AML-193 (cell line): ENCODE measurements at regions not wholly inside any gene's neighbourhood (a gene's known extent, or its start where the extent isn't known, plus 50 kb on each side); places are given as distances from the start of the nearest gene placed in this dataset.
"Not testable (repeated sequence)": the region's sequence is repeated elsewhere in the genome, so short reads cannot be mapped to it uniquely, and the experiment has no call there.

Experiments used
- DNase-seq, 2 experiments: peaks; one replicate each; lab custom pipeline; 2025; lab: John Stamatoyannopoulos, UW

- DNase-seq: no peak
Observed at GRCh38 chr15:92763459-92763858, 107.9 kb upstream of the FAM174B start.

DNA sequence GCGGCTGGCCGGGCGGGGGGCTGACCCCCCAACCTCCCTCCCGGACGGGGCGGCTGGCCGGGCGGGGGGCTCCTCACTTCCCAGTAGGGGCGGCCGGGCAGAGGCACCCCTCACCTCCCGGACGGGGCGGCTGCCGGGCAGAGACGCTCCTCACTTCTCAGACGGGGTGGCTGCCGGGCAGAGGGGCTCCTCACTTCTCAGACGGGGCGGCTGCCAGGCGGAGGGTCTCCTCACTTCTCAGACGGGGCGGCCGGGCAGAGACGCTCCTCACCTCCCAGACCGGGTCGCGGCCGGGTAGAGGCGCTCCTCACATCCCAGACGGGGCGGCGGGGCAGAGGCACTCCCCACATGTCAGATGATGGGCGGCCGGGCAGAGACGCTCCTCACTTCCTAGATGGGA is 112.6 kb upstream of the FAM174B start:
- not testable (repeated sequence) for DNase-seq

DNA sequence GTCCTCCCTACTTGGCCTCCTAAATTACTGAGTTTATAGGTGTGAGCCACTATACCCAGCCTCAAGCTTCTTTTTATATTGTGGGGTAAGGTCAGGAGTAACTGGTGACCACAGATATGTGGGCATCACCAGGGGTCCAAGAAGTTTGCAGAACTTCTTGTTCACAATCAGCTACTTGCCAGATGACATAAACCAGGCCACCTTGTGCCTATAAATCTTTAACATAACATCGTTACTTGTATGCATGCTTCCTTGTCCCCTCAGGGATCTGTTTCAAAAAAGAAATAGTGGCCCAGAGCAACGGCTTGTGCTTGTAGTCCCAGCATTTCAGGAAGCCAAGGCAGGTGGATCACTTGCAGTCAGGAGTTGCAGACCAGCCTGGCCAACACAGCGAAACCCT is 115.1 kb upstream of the FAM174B start:
- DNase-seq: no peak

DNA sequence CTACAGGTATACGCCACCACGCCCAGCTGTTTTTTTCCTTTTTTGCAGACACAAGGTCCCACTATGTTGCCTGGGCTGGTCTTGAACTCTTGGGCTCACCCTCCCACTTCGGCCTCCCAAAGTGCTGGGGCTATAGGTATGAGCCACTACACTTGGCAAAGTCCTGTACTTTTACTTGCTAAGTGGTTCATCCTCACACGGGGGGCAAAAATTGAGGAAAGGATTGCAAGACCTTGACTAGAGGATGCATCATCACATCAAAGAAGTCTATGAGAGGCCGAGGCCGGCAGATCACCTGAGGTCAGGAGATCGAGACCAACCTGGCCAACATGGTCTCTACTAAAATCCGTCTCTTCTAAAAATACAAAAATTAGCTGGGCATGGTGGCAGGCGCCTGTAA is 116.5 kb upstream of the FAM174B start:
- DNase-seq: no peak

- DNase-seq: no peak
Observed at GRCh38 chr15:92772626-92773244, 117.2 kb upstream of the FAM174B start.

DNA sequence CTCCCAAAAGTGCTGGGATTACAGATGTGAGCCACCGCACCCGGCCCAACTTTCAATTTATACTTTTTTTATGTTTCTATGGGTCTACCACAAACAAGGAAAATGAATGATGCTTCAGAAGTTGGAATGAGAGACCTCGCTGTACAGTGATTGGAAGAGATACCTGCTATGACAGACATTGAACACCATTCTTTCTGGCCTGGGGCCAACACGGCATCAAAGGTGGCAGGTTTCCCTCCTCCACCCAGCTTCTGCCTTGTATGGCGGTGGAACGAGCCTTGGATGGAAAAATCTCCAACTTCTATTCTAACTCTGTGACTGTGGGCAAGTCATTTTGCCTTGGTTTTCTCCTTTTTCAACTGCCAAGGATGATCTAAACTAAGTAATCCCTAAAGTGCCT is 117.8 kb upstream of the FAM174B start:
- DNase-seq: no peak

- no peak for DNase-seq
Observed at GRCh38 chr15:92779874-92780273, 120.2 kb upstream of the CHD2 start.

GRCh38 chr15:92780843-92781242 is 119.3 kb upstream of the CHD2 start:
- DNase-seq: no peak

GRCh38 chr15:92781925-92782453 is 118.1 kb upstream of the CHD2 start:
- no peak for DNase-seq

- DNase-seq: no peak
Observed at GRCh38 chr15:92787116-92787515, 113.0 kb upstream of the CHD2 start.

GRCh38 chr15:92788196-92788595 is 111.9 kb upstream of the CHD2 start:
- DNase-seq: no peak

DNA sequence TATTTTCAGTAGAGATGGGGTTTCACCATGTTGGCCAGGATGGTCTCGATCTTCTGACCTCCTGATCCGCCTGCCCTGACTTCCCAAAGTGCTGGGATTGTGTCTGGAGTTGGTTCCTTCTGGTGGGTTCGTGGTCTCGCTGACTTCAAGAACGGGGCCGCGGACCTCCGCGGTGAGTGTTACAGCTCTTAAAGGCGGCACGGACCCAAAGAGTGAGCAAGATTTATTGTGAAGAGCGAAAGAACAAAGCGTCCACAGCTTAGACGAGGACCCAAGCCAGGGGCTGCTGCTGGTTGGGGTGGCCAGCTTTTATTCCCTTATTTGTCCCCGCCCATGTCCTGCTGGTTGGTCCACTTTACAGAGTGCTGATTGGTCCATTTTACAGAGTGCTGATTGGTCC is 111.3 kb upstream of the CHD2 start:
- not testable (repeated sequence) for DNase-seq

DNA sequence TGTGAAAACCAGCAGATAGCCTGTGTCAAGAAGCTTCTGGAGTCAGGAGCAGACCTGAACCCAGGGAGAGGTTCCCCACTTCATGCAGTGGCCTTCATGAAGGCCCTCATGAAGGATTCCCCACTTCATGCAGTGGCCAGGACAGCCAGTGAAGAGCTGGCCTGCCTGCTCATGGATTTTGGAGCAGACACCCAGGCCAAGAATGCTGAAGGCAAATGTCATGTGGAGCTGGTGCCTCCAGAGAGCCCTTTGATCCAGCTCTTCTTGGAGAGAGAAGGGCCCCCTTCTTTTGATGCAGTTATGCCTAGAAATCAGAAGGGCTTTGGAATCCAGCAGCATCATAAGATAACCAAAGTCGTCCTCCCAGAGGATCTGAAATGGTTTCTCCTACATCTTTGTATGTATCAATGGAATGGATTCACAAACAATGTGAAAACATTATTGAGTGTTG is 103.9 kb upstream of the CHD2 start:
- DNase-seq: no peak

- DNase-seq: peak; percentile 77 to 80
Observed at GRCh38 chr15:92797168-92798052, 102.7 kb upstream of the CHD2 start.

DNA sequence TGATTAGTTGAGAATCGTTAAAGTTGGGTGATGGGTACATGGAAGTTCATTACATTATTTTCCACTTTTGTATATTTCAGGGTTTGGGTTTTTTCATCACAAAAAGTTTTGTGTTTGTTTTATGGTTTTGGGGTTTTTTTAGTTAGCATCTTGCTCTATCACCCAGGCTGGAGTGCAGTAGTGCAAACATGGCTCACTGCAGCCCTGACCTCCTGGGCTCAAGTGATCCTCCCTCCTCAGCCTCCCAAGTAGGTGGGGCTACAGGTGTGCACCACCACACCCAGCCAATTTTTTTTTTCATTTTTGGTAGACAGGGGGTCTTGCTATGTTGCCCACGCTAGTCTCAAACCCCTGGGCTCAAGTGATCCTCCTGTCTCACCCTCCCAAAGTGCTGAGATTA is 100.1 kb upstream of the CHD2 start:
- no peak for DNase-seq

GRCh38 chr15:92800416-92801055 is 99.6 kb upstream of the CHD2 start:
- not testable (repeated sequence) for DNase-seq

GRCh38 chr15:92801056-92801773 is 98.9 kb upstream of the CHD2 start:
- not testable (repeated sequence) for DNase-seq

- DNase-seq: no peak
Observed at GRCh38 chr15:92801774-92802464, 98.2 kb upstream of the CHD2 start.

GRCh38 chr15:92803536-92803851 is 96.6 kb upstream of the CHD2 start:
- no peak for DNase-seq

GRCh38 chr15:92803852-92804609 is 96.1 kb upstream of the CHD2 start:
- peak; percentile 97 to 99 for DNase-seq

DNA sequence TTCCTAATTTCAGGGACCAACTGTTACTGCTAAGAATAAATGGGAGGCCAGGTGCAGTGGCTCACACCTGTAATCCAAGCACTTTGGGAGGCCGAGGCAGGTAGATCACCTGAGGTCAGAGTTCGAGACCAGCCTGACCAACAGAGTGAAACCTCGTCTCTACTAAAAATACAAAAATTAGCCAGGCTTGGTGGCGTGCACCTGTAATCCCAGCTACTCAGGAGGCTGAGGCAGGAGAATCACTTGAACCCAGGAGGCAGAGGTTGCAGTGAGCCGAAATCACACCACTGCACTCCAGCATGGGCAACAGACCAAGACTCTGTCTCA is 95.6 kb upstream of the CHD2 start:
- DNase-seq: not testable (repeated sequence)
